Endothelial cell of umbilical vein (primary cell): ENCODE measurements at regions not wholly inside any gene's neighbourhood (a gene's known extent, or its start where the extent isn't known, plus 50 kb on each side); places are given as distances from the start of the nearest gene placed in this dataset.

Source experiments
- BruUV-seq: library from RNA; stranded (reverse); fragments of 400-500 nt; replicated peaks from 2 replicates; lab custom pipeline; 2021; lab: Mats Ljungman, UMichigan
- CTCF ChIA-PET: fragments of 300-600, 350-600 bp; sonication (Branson Sonifier 250); formaldehyde crosslinking; loops from one replicate; lab custom pipeline; 2021; ENCODE audit warnings: antibody characterized with exemption, inconsistent platforms; lab: Charles Lee
- POLR2A ChIA-PET: fragments of 300-600, 350-600 bp; sonication (Branson Sonifier 250); formaldehyde crosslinking; loops from one replicate; lab custom pipeline; 2021; ENCODE audit warnings: antibody characterized with exemption, inconsistent platforms; lab: Charles Lee
- DNase-seq: peaks from one replicate; pipeline ENCODE4 v3.0.0-alpha.2; 2011; ENCODE audit warnings: low read depth, low spot score
- FAIRE-seq: peaks from 2 replicates; lab custom pipeline; 2011; peaks lifted over from hg19 to GRCh38; lab: Jason Lieb, UNC
- H2AFZ ChIP-seq: 2 replicates; pipeline ENCODE4 v1.6.0; 2012; ENCODE audit warnings: low read depth, low read length, control low read depth, inconsistent platforms
- H3K27ac ChIP-seq: 2 replicates; pipeline ENCODE4 v1.5.1; 2011; ENCODE audit warnings: low read depth, mild to moderate bottlenecking, control low read depth, low read length, moderate library complexity; ENCODE audit not compliant: insufficient read depth
- H3K27me3 ChIP-seq, 2 experiments: 2 replicates each; pipeline versions ENCODE4 v1.6.0 to v1.6.1; 2011; ENCODE audit warnings: low read length in 2 of 2, mixed read lengths in 1 of 2; ENCODE audit not compliant: control insufficient read depth in 2 of 2, insufficient read depth in 2 of 2
- H3K36me3 ChIP-seq, 2 experiments: 2 replicates in 1 of 2; 3 replicates in 1 of 2; pipeline ENCODE4 v1.5.1; 2011; ENCODE audit warnings: low read length in 2 of 2, mild to moderate bottlenecking in 1 of 2, moderate library complexity in 1 of 2; ENCODE audit not compliant: control insufficient read depth in 2 of 2, insufficient read depth in 2 of 2; ENCODE audit errors: extremely low read depth in 1 of 2
- H3K4me1 ChIP-seq: 3 replicates; pipeline ENCODE4 v1.5.1; 2011; ENCODE audit warnings: mild to moderate bottlenecking, low read length; ENCODE audit not compliant: control insufficient read depth, insufficient read depth; ENCODE audit errors: extremely low read depth
- H3K4me2 ChIP-seq: 2 replicates; pipeline ENCODE4 v1.6.1; 2011; ENCODE audit warnings: low read length, control low read depth, mixed read lengths; ENCODE audit not compliant: insufficient read depth
- H3K4me3 ChIP-seq, 3 experiments: fragments of 200-600 bp in 1 of 3; sonication (generic), shearing (Covaris generic) in 1 of 3; replicated peaks in 1 of 3; 2 replicates each; pipeline ENCODE4 v1.5.1; 2011 to 2016; ENCODE audit warnings: control low read depth in 3 of 3, low read length in 3 of 3, mild to moderate bottlenecking in 2 of 3, inconsistent platforms in 1 of 3, low read depth in 1 of 3, moderate library complexity in 1 of 3; ENCODE audit not compliant: insufficient read depth in 1 of 3
- H3K79me2 ChIP-seq: 2 replicates; pipeline ENCODE4 v1.6.0; 2012; ENCODE audit warnings: low read length, inconsistent platforms; ENCODE audit not compliant: control insufficient read depth, insufficient read depth
- H3K9ac ChIP-seq: replicated peaks from 2 replicates; pipeline ENCODE3; 2011; ENCODE audit warnings: low read length, control low read depth; ENCODE audit not compliant: insufficient read depth; ENCODE audit errors: extremely low read depth
- H3K9me1 ChIP-seq: replicated peaks from 3 replicates; pipeline ENCODE4 v1.6.0; 2011; ENCODE audit warnings: mild to moderate bottlenecking, low read length; ENCODE audit not compliant: control insufficient read depth, insufficient read depth; ENCODE audit errors: extremely low read depth
- H3K9me3 ChIP-seq: replicated peaks from 2 replicates; pipeline ENCODE4 v1.5.1; 2012; ENCODE audit warnings: low read length, inconsistent platforms; ENCODE audit not compliant: control insufficient read depth, insufficient read depth
- H4K20me1 ChIP-seq: replicated peaks from 2 replicates; pipeline ENCODE3; 2011; ENCODE audit warnings: mild to moderate bottlenecking, low read length; ENCODE audit not compliant: control insufficient read depth, insufficient read depth; ENCODE audit errors: extremely low read depth
- EZH2 ChIP-seq: IDR thresholded peaks from 2 replicates; pipeline ENCODE4 v1.6.1; 2012; ENCODE audit warnings: borderline replicate concordance, low read depth, mild to moderate bottlenecking, moderate library complexity, low read length, inconsistent platforms; ENCODE audit not compliant: severe bottlenecking
- FOS ChIP-seq: IDR thresholded peaks from 2 replicates; pipeline ENCODE4 v1.6.1; 2011; ENCODE audit warnings: mild to moderate bottlenecking, low read length, moderate library complexity, borderline replicate concordance; ENCODE audit not compliant: insufficient read depth
- GATA2 ChIP-seq: IDR thresholded peaks from 2 replicates; pipeline ENCODE4 v1.7.0; 2011; ENCODE audit warnings: low read depth, mild to moderate bottlenecking, moderate library complexity, mixed read lengths, low read length; ENCODE audit not compliant: insufficient read length, insufficient read depth
- JUN ChIP-seq: IDR thresholded peaks from 2 replicates; pipeline ENCODE4 v1.6.1; 2011; ENCODE audit warnings: borderline replicate concordance, low read depth; ENCODE audit not compliant: insufficient read length, insufficient read depth
- MYC ChIP-seq: IDR thresholded peaks from one replicate; pipeline ENCODE4 v1.6.1; 2011; ENCODE audit warnings: mild to moderate bottlenecking, low read depth, low read length
- POLR2A ChIP-seq: IDR thresholded peaks from 2 replicates; pipeline ENCODE4 v1.6.1; 2012; ENCODE audit warnings: low read depth, mild to moderate bottlenecking, control low read depth, low read length
- POLR2AphosphoS5 ChIP-seq: IDR thresholded peaks from 2 replicates; pipeline ENCODE4 v1.6.1; 2012; ENCODE audit warnings: low read depth, mild to moderate bottlenecking, control low read depth, low read length, moderate library complexity; ENCODE audit not compliant: insufficient read depth
- dilution Hi-C: fragments of 300-500 bp; cut with MboI; formaldehyde crosslinking; loops from one replicate; pipeline ENCODE4 v1.15.0; 2019; ENCODE audit warnings: low sequenced_read_pairs; ENCODE audit not compliant: extremely low pct_ligation_motif_present
- intact Hi-C: fragments of 100-400 bp; cut with micrococcal nuclease; formaldehyde crosslinking; loops from one replicate; pipeline ENCODE4 v1.10.0; 2022
- TF ChIP-seq, protein P1 (sequence below), 2 donors: IDR thresholded peaks; 1 replicate in 1 of 2; 2 replicates in 1 of 2; pipeline ENCODE4 v1.5.1; 2011; ENCODE audit warnings: low read length in 2 of 2, mild to moderate bottlenecking in 2 of 2, moderate library complexity in 2 of 2, control low read depth in 1 of 2, inconsistent platforms in 1 of 2, low read depth in 1 of 2; ENCODE audit not compliant: insufficient read depth in 1 of 2; ENCODE audit errors: extremely low read depth in 1 of 2
- TF ChIP-seq, protein P2 (sequence below): IDR thresholded peaks from 2 replicates; pipeline ENCODE4 v1.6.1; 2011; ENCODE audit not compliant: insufficient read depth, insufficient read length

DNA sequence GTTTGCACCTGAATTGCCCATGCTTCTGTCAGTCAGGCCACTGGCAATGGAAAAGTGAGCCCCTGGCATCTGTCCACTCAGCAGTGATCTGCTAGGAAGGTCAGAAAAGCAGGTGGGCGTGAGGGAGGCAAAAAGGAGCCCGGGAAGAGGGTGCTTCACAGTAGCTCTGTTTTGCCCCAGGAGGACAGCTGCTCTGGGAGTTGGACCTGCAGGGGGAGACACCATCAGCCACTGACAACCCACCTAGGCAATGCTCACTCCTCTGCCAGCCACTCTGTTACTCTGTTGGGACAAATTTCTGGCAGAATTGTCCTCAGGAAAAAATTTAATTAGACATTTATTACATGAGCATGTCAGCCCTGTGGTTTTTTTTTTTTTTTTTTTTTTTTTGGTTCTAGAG lies 146.4 kb downstream of the LRIG2 start:
- dilution Hi-C loops: no loop called here
- no peak overlapping the region for H2AFZ ChIP-seq
- no peaks in the 10 kb centered on the region for H3K36me3 ChIP-seq
- ChIA-PET POLR2A (interaction anchor here (0.7 kb wide), 1 partner anchor 18 kb away, joined by 13 read pairs; no protein-coding TSS in a partner anchor), CTCF (interaction anchor here (0.7 to 1.0 kb wide), 2 partner anchors 459 to 1089 kb away, joined by 3 to 5 read pairs; no protein-coding TSS in a partner anchor)
- no peak overlapping the region for H3K27ac ChIP-seq
- TF ChIP-seq, protein P1, sequence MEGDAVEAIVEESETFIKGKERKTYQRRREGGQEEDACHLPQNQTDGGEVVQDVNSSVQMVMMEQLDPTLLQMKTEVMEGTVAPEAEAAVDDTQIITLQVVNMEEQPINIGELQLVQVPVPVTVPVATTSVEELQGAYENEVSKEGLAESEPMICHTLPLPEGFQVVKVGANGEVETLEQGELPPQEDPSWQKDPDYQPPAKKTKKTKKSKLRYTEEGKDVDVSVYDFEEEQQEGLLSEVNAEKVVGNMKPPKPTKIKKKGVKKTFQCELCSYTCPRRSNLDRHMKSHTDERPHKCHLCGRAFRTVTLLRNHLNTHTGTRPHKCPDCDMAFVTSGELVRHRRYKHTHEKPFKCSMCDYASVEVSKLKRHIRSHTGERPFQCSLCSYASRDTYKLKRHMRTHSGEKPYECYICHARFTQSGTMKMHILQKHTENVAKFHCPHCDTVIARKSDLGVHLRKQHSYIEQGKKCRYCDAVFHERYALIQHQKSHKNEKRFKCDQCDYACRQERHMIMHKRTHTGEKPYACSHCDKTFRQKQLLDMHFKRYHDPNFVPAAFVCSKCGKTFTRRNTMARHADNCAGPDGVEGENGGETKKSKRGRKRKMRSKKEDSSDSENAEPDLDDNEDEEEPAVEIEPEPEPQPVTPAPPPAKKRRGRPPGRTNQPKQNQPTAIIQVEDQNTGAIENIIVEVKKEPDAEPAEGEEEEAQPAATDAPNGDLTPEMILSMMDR (IDR thresholded peaks at IDR 0.05; ENCODE audit: extremely low read depth in 1 of 2, insufficient read depth in 1 of 2, low read depth in 1 of 2, low read length in 2 of 2): peak in 1 of 2 donors; percentile 20
- TF ChIP-seq POLR2A: no peak
- H3K9me3 ChIP-seq: no peaks in the 10 kb centered on the region
- DNase-seq (no peak), FAIRE-seq (no peak)
- H3K4me3 ChIP-seq: no peak overlapping the region
- BruUV-seq: no TSS peak
- H3K79me2 ChIP-seq: no peaks in the 10 kb centered on the region
- H3K4me1 ChIP-seq: no peaks in the 10 kb centered on the region
- intact Hi-C loops: loop anchor here (1.0 kb wide), 1 partner anchor 459 kb away; no protein-coding TSS in a partner anchor
- H3K4me2 ChIP-seq: no peak overlapping the region
- H3K9me1 ChIP-seq: no peaks in the 10 kb centered on the region
- H3K27me3 ChIP-seq: no peaks in the 10 kb centered on the region
- no peaks in the 10 kb centered on the region for H4K20me1 ChIP-seq
- H3K9ac ChIP-seq: no peak overlapping the region

DNA sequence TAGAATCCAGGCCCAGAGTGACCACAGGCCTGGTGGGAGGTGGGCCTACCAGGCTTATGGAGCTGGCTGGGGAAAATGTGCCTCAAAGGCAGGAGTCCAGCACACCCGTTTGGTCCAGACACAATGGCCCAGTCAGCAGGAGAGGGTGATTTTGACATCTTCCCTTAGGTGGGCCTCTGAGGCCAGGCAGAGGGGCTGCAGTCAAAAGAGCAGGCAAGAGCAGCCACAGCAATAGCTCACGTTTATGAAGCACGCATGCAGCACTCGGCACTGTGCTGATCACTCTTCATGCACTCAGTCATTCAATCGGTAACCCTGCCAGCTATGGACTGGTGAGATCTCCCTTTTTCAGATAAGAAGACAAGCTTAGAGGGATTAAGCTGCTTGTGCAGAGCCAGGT lies 146.8 kb downstream of the LRIG2 start:
- DNase-seq (no peak), FAIRE-seq (no peak)
- H4K20me1 ChIP-seq: no peaks in the 10 kb centered on the region
- H3K9me1 ChIP-seq: no peaks in the 10 kb centered on the region
- no peak for TF ChIP-seq GATA2
- TF ChIP-seq POLR2AphosphoS5: no peak
- no peak for TF ChIP-seq POLR2A
- no peak for TF ChIP-seq MYC
- no peak for TF ChIP-seq EZH2
- no peak for TF ChIP-seq FOS
- TF ChIP-seq, protein P1 (IDR thresholded peaks at IDR 0.05; ENCODE audit: extremely low read depth in 1 of 2, insufficient read depth in 1 of 2, low read depth in 1 of 2, low read length in 2 of 2): no peak
- TF ChIP-seq, protein P2, sequence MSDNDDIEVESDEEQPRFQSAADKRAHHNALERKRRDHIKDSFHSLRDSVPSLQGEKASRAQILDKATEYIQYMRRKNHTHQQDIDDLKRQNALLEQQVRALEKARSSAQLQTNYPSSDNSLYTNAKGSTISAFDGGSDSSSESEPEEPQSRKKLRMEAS: no peak
- no peak for TF ChIP-seq JUN
- no peaks in the 10 kb centered on the region for H3K36me3 ChIP-seq
- H3K27me3 ChIP-seq: no peaks in the 10 kb centered on the region
- ChIA-PET CTCF (interaction anchor here (0.7 to 1.0 kb wide), 2 partner anchors 459 to 1090 kb away, joined by 3 to 5 read pairs; no protein-coding TSS in a partner anchor), POLR2A (no interaction called here)
- no peak overlapping the region for H3K4me2 ChIP-seq
- dilution Hi-C loops: no loop called here
- H3K27ac ChIP-seq: no peak overlapping the region
- no peak overlapping the region for H3K9ac ChIP-seq
- no peaks in the 10 kb centered on the region for H3K9me3 ChIP-seq
- no peak overlapping the region for H3K4me3 ChIP-seq
- BruUV-seq: no TSS peak
- H2AFZ ChIP-seq: no peak overlapping the region
- intact Hi-C loops: loop anchor here (1.0 kb wide), 1 partner anchor 458 kb away; no protein-coding TSS in a partner anchor
- no peaks in the 10 kb centered on the region for H3K4me1 ChIP-seq
- no peaks in the 10 kb centered on the region for H3K79me2 ChIP-seq
